ENCODE measurements at regions not wholly inside any gene's neighbourhood (a gene's known extent, or its start where the extent isn't known, plus 50 kb on each side); places are given as distances from the start of the nearest gene placed in this dataset.

DNA sequence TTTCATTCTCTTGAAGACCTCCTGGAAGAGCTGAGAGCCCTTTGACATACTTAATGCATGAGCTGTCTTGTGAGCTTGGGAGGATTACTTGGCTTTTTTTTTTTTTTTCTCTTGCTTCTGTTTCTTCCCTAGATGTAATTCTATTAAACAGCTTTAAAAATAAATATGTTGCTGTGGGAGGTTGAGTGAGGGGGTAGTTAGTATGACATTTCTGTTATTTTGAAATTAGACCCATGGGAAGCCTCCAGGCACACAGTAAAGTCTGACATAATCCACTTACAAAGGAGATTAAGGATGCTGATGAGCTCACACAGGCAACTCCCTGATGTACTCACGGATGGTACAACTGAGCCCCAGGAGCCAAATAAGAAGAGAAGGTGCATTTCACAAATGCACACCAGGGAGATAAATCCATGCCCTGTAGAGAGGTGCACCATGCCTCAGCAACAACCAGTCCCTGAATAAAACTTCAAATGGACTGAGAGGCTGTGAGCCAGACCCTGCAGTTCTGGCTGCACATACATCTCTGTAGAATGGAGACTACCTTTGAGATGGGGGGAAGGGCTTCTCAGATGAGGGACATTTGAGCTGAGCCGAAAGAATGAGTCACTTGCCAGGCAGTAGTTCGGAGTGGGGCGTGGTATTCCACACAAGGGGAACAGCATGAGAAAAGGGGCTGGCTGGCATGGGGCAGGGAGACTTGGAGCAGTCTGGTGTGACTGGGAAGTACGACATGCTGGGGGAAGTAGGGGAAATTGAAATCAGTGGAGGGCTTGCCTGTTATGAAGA is 68.7 kb downstream of the ACTL7B start:
- TF ChIP-seq, protein P1, sequence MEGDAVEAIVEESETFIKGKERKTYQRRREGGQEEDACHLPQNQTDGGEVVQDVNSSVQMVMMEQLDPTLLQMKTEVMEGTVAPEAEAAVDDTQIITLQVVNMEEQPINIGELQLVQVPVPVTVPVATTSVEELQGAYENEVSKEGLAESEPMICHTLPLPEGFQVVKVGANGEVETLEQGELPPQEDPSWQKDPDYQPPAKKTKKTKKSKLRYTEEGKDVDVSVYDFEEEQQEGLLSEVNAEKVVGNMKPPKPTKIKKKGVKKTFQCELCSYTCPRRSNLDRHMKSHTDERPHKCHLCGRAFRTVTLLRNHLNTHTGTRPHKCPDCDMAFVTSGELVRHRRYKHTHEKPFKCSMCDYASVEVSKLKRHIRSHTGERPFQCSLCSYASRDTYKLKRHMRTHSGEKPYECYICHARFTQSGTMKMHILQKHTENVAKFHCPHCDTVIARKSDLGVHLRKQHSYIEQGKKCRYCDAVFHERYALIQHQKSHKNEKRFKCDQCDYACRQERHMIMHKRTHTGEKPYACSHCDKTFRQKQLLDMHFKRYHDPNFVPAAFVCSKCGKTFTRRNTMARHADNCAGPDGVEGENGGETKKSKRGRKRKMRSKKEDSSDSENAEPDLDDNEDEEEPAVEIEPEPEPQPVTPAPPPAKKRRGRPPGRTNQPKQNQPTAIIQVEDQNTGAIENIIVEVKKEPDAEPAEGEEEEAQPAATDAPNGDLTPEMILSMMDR (IDR thresholded peaks at IDR 0.05; ENCODE audit: low read length): no peak
- no peak for TF ChIP-seq EZH2 (IDR thresholded peaks at IDR 0.05; ENCODE audit: borderline replicate concordance, low read length)

All from OCI-LY1 (cell line).